Stimulated activated CD8-positive, alpha-beta memory T cell treated with anti-CD3 and anti-CD28 coated beads, Interleukin-12 subunit alpha, Interleukin-12 subunit beta, amount 100 ng/mL, for 24 hours (primary cell): ENCODE measurements at regions not wholly inside any gene's neighbourhood (a gene's known extent, or its start where the extent isn't known, plus 50 kb on each side); places are given as distances from the start of the nearest gene placed in this dataset.
"Not testable (repeated sequence)": the region's sequence is repeated elsewhere in the genome, so short reads cannot be mapped to it uniquely, and the experiment has no call there.

Experiments
- DNase-seq: peaks from one replicate; pipeline ENCODE4 v3.0.0-alpha.2; 2020; ENCODE audit errors: extremely low read depth

GRCh38 chr14:71629765-71630492 is 302.3 kb upstream of the RGS6 start:
- no peak for DNase-seq

GRCh38 chr14:71631030-71631429 is 301.2 kb upstream of the RGS6 start:
- not testable (repeated sequence) for DNase-seq

GRCh38 chr14:71632440-71632946 is 299.7 kb upstream of the RGS6 start:
- no peak for DNase-seq

GRCh38 chr14:71636076-71636475 is 296.2 kb upstream of the RGS6 start:
- DNase-seq, result no peak

GRCh38 chr14:71636820-71637471 is 295.3 kb upstream of the RGS6 start:
- DNase-seq, result no peak

- DNase-seq, result no peak
Observed at GRCh38 chr14:71638523-71639196, 293.6 kb upstream of the RGS6 start.

GRCh38 chr14:71642715-71643114 is 289.5 kb upstream of the RGS6 start:
- no peak for DNase-seq

GRCh38 chr14:71645656-71646055 is 286.6 kb upstream of the RGS6 start:
- DNase-seq, result no peak

- DNase-seq, result no peak
Observed at GRCh38 chr14:71646518-71646917, 285.7 kb upstream of the RGS6 start.

- no peak for DNase-seq
Observed at GRCh38 chr14:71647086-71647784, 285.0 kb upstream of the RGS6 start.

GRCh38 chr14:71648725-71649124 is 283.5 kb upstream of the RGS6 start:
- no peak for DNase-seq

- DNase-seq, result no peak
Observed at GRCh38 chr14:71650187-71650755, 282.0 kb upstream of the RGS6 start.

GRCh38 chr14:71651228-71651627 is 281.0 kb upstream of the RGS6 start:
- DNase-seq, result no peak

GRCh38 chr14:71652368-71652767 is 279.9 kb upstream of the RGS6 start:
- DNase-seq, result no peak

GRCh38 chr14:71654810-71655209 is 277.4 kb upstream of the RGS6 start:
- DNase-seq, result no peak

GRCh38 chr14:71658261-71658860 is 273.9 kb upstream of the RGS6 start:
- no peak for DNase-seq

GRCh38 chr14:71659159-71659558 is 273.1 kb upstream of the RGS6 start:
- no peak for DNase-seq

GRCh38 chr14:71661441-71661840 is 270.8 kb upstream of the RGS6 start:
- DNase-seq, result no peak

GRCh38 chr14:71662291-71662790 is 269.9 kb upstream of the RGS6 start:
- no peak for DNase-seq

GRCh38 chr14:71665157-71665556 is 267.1 kb upstream of the RGS6 start:
- DNase-seq, result no peak

- no peak for DNase-seq
Observed at GRCh38 chr14:71665781-71666180, 266.4 kb upstream of the RGS6 start.
